Activated B cell treated with CpG ODN at 0.5 μM for 24 hours (primary cell): ENCODE measurements at regions not wholly inside any gene's neighbourhood (a gene's known extent, or its start where the extent isn't known, plus 50 kb on each side); places are given as distances from the start of the nearest gene placed in this dataset.
"Not testable (repeated sequence)": the region's sequence is repeated elsewhere in the genome, so short reads cannot be mapped to it uniquely, and the experiment has no call there.

Experiments used
- ATAC-seq: fragments of 200-7000 bp; cut with Tn5 transposase; one replicate; pipeline ENCODE4 v1.10.0; 2021; ENCODE audit warnings: low read depth, mild to moderate bottlenecking, moderate library complexity
- CTCF ChIA-PET: fragments of 350-600 bp; sonication (Branson Sonifier 250); formaldehyde crosslinking; loops from one replicate; lab custom pipeline; 2021; ENCODE audit warnings: antibody characterized with exemption; lab: Charles Lee
- POLR2A ChIA-PET: fragments of 350-600 bp; sonication (Branson Sonifier 250); formaldehyde crosslinking; loops from one replicate; lab custom pipeline; 2021; ENCODE audit warnings: antibody characterized with exemption; lab: Charles Lee
- DNase-seq: peaks from one replicate; pipeline ENCODE4 v3.0.0; 2022
- H3K27ac Mint-ChIP-seq: one replicate; pipeline ENCODE4 v1.8.0; 2020; ENCODE audit warnings: mixed read lengths
- H3K27me3 Mint-ChIP-seq: one replicate; pipeline ENCODE4 v1.8.0; 2021; ENCODE audit warnings: mixed read lengths
- H3K36me3 Mint-ChIP-seq: one replicate; pipeline ENCODE4 v1.8.0; 2021; ENCODE audit warnings: low read depth, mixed read lengths
- H3K4me1 Mint-ChIP-seq: one replicate; pipeline ENCODE4 v1.8.0; 2021; ENCODE audit warnings: mixed read lengths
- H3K4me3 Mint-ChIP-seq: one replicate; pipeline ENCODE4 v1.8.0; 2020; ENCODE audit warnings: mild to moderate bottlenecking, mixed read lengths
- H3K9me3 Mint-ChIP-seq: one replicate; pipeline ENCODE4 v1.8.0; 2020; ENCODE audit warnings: mixed read lengths
- intact Hi-C: fragments of 100-400 bp; cut with micrococcal nuclease; formaldehyde crosslinking; loops from one replicate; pipeline ENCODE4 v1.15.1; 2024
- TF ChIP-seq, protein P1 (sequence below): fragments of 200-600 bp; IDR thresholded peaks from one replicate; pipeline ENCODE4 v1.8.0; 2022; ENCODE audit warnings: antibody characterized with exemption, mild to moderate bottlenecking

- TF ChIP-seq, protein P1, sequence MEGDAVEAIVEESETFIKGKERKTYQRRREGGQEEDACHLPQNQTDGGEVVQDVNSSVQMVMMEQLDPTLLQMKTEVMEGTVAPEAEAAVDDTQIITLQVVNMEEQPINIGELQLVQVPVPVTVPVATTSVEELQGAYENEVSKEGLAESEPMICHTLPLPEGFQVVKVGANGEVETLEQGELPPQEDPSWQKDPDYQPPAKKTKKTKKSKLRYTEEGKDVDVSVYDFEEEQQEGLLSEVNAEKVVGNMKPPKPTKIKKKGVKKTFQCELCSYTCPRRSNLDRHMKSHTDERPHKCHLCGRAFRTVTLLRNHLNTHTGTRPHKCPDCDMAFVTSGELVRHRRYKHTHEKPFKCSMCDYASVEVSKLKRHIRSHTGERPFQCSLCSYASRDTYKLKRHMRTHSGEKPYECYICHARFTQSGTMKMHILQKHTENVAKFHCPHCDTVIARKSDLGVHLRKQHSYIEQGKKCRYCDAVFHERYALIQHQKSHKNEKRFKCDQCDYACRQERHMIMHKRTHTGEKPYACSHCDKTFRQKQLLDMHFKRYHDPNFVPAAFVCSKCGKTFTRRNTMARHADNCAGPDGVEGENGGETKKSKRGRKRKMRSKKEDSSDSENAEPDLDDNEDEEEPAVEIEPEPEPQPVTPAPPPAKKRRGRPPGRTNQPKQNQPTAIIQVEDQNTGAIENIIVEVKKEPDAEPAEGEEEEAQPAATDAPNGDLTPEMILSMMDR = no peak
- Mint-ChIP-seq H3K27ac (no peak overlapping the region), H3K4me1 (no peaks in the 10 kb centered on the region), H3K9me3 (no peaks in the 10 kb centered on the region), H3K36me3 (no peaks in the 10 kb centered on the region), H3K27me3 (no peaks in the 10 kb centered on the region), H3K4me3 (no peak overlapping the region)
- POLR2A ChIA-PET = no interaction called here
- intact Hi-C loops = no loop called here
- no peak for DNase-seq
- CTCF ChIA-PET = no interaction called here
- ATAC-seq = no peak
Measured at GRCh38 chrX:148080593-148080992, 99.5 kb downstream of the FMR1NB start.

DNA sequence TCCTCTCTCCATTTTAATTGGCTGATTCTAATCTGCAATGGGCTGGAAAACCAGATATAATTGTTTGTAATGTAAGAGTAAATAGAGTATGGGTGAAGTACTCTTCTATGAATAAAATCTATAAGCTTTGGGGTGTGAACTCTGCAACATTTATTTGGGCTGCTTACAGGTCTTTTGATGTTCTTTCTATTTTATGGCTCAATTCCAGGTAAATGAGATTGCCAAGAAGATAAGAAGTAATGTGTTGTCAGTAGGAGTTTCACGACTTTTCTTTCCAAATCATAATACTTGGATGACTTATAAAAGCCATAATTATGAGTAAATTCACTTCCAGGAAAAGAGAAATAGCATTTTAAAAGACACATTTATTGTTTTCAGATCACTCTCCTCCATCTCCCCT is 103.5 kb downstream of the FMR1NB start:
- no peaks in the 10 kb centered on the region for H3K4me1 Mint-ChIP-seq
- CTCF ChIA-PET = no interaction called here
- H3K27me3 Mint-ChIP-seq = no peaks in the 10 kb centered on the region
- no peak overlapping the region for H3K27ac Mint-ChIP-seq
- no peaks in the 10 kb centered on the region for H3K9me3 Mint-ChIP-seq
- H3K36me3 Mint-ChIP-seq = no peaks in the 10 kb centered on the region
- POLR2A ChIA-PET = no interaction called here
- DNase-seq (no peak), ATAC-seq (no peak)
- H3K4me3 Mint-ChIP-seq = no peak overlapping the region
- TF ChIP-seq, protein P1 = no peak
- intact Hi-C loops = no loop called here

GRCh38 chrX:148120151-148120550 is 139.0 kb downstream of the FMR1NB start:
- Mint-ChIP-seq H3K27ac (no peak overlapping the region), H3K9me3 (no peaks in the 10 kb centered on the region), H3K4me1 (no peaks in the 10 kb centered on the region), H3K4me3 (no peak overlapping the region), H3K27me3 (peaks cover 2% of the 10 kb centered on the region), H3K36me3 (no peaks in the 10 kb centered on the region)
- TF ChIP-seq, protein P1 = no peak
- ATAC-seq (no peak), DNase-seq (no peak)
- POLR2A ChIA-PET = no interaction called here
- intact Hi-C loops = no loop called here
- CTCF ChIA-PET = no interaction called here

GRCh38 chrX:148120999-148121623 is 140.0 kb downstream of the FMR1NB start:
- CTCF ChIA-PET = no interaction called here
- Mint-ChIP-seq H3K9me3 (no peaks in the 10 kb centered on the region), H3K4me1 (no peaks in the 10 kb centered on the region), H3K27ac (no peak overlapping the region), H3K4me3 (no peak overlapping the region), H3K27me3 (no peaks in the 10 kb centered on the region), H3K36me3 (no peaks in the 10 kb centered on the region)
- POLR2A ChIA-PET = no interaction called here
- DNase-seq (no peak), ATAC-seq (no peak)
- TF ChIP-seq, protein P1 = no peak
- intact Hi-C loops = no loop called here

DNA sequence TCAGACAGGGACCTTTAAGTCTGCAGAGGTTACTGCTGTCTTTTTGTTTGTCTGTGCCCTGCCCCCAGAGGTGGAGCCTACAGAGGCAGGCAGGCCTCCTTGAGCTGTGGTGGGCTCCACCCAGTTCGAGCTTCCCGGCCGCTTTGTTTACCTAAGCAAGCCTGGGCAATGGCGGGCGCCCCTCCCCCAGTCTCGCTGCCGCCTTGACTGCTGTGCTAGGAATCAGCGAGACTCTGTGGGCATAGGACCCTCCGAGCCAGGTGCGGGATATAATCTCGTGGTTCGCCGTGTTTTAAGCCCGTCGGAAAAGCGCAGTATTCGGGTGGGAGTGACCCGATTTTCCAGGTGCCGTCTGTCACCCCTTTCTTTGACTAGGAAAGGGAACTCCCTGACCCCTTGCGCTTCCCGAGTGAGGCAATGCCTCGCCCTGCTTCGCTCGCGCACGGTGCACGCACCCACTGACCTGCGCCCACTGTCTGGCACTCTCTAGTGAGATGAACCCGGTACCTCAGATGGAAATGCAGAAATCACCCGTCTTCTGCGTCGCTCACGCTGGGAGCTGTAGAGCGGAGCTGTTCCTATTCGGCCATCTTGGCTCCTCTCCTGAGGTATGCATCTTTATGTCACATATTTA is 147.9 kb downstream of the FMR1NB start:
- H3K9me3 Mint-ChIP-seq, POLR2A ChIA-PET, intact Hi-C loops, H3K4me1 Mint-ChIP-seq, H3K27ac Mint-ChIP-seq, ATAC-seq, H3K36me3 Mint-ChIP-seq, DNase-seq, H3K27me3 Mint-ChIP-seq, CTCF ChIA-PET, H3K4me3 Mint-ChIP-seq: not testable (repeated sequence)
